ENCODE measurements at regions not wholly inside any gene's neighbourhood (a gene's known extent, or its start where the extent isn't known, plus 50 kb on each side); places are given as distances from the start of the nearest gene placed in this dataset.

DNA sequence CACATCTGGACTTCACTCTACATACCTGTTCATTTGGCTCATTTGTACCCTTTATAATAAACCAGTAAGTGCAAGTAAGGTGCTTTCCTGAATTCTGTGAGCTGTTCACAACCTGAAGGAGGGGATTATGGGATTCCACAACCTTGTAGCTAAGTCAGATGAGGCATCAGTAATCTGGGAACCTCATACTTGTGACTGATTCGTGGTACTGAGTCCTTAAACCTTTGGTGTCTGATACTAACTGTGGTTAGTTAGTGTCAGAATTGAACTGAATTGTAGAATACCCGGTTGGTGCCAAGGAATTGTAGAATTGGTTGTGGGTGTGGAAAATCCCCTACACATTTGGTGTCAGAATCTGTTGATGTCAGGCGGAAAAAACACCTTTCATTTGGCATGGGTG lies 83.4 kb downstream of the TMX1 start:
- no peak for DNase-seq (ENCODE audit: insufficient read length, low spot score)
- TF ChIP-seq, protein P1, sequence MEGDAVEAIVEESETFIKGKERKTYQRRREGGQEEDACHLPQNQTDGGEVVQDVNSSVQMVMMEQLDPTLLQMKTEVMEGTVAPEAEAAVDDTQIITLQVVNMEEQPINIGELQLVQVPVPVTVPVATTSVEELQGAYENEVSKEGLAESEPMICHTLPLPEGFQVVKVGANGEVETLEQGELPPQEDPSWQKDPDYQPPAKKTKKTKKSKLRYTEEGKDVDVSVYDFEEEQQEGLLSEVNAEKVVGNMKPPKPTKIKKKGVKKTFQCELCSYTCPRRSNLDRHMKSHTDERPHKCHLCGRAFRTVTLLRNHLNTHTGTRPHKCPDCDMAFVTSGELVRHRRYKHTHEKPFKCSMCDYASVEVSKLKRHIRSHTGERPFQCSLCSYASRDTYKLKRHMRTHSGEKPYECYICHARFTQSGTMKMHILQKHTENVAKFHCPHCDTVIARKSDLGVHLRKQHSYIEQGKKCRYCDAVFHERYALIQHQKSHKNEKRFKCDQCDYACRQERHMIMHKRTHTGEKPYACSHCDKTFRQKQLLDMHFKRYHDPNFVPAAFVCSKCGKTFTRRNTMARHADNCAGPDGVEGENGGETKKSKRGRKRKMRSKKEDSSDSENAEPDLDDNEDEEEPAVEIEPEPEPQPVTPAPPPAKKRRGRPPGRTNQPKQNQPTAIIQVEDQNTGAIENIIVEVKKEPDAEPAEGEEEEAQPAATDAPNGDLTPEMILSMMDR (IDR thresholded peaks at IDR 0.05; ENCODE audit: insufficient read depth, missing control alignments): no peak
- no peak for FAIRE-seq

GRCh38 chr14:51327376-51327775 lies 87.3 kb downstream of the TMX1 start:
- no peak for DNase-seq (ENCODE audit: insufficient read length, low spot score)
- FAIRE-seq: no peak
- TF ChIP-seq, protein P1 (IDR thresholded peaks at IDR 0.05; ENCODE audit: insufficient read depth, missing control alignments): no peak

DNA sequence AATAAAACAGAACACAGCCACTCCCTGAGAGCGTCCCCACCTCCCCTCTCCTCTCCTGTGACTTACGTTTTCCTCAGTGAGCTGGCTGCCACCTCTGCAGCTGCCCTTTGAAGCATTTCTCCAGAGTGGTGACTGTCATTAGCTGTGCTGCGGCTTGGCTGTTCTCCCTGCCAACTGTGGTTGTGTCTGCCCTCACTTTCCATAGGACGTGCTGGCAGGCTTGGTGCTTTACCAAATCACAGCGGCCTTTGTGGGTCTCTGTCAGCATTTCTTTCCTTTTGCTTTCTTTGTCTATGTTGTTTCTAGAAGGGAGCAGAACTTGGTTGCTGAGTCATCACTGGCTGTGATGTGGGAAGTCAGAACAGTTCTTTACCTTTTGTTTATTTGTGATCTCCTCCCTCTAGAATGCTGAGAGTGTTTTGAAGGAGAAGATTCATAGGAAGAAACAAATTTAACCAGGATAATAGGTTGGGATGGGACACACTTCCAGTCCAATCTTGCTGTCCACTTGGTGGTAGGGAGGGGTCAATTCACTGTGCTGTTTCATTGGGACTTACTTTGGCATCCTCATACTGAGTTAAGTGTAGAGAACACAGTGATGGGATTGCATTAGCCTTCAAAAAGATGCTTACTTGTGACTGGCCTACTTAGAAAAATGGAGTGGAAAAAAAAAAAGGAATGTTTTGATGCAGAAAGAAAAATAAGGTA lies 88.2 kb downstream of the TMX1 start:
- DNase-seq (ENCODE audit: insufficient read length, low spot score): no peak
- no peak for FAIRE-seq

DNA sequence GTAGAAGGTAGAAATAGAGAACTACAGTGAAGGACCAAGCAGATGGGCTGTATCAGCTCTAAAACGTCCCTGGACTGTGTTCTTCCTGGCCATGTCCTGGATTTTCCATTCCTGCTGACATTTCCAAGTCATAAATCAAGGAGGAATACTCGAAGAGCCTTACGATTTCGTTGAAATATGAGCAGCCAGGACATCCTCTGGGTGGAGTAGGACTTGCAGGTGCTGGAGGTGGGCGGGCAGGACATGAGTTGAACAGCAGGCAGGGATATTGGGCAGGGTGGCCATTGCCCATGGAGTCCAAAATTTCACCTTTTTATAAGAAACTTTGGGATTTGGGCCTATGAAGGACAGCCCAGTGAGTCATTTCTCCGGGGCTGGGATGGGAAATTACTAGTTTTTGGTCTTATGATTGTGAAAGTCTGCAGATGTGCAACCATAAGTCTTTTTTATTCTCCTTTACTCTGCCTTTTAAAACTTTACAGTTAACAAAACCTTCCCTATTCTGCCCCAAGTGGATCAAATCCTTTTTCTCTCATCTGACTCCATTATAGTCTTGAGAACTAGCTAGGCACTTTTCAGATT lies 88.8 kb downstream of the TMX1 start:
- FAIRE-seq (no peak), DNase-seq (ENCODE audit: insufficient read length, low spot score) (no peak)
- TF ChIP-seq, protein P1 (IDR thresholded peaks at IDR 0.05; ENCODE audit: insufficient read depth, missing control alignments): no peak

More for the DNA sequence above, 88.2 kb downstream of the TMX1 start:
- TF ChIP-seq, protein P1 (IDR thresholded peaks at IDR 0.05; ENCODE audit: insufficient read depth, missing control alignments): no peak

GRCh38 chr14:51331486-51332367 lies 91.7 kb downstream of the TMX1 start:
- DNase-seq (ENCODE audit: insufficient read length, low spot score): no peak
- TF ChIP-seq, protein P1 (IDR thresholded peaks at IDR 0.05; ENCODE audit: insufficient read depth, missing control alignments): no peak
- no peak for FAIRE-seq

DNA sequence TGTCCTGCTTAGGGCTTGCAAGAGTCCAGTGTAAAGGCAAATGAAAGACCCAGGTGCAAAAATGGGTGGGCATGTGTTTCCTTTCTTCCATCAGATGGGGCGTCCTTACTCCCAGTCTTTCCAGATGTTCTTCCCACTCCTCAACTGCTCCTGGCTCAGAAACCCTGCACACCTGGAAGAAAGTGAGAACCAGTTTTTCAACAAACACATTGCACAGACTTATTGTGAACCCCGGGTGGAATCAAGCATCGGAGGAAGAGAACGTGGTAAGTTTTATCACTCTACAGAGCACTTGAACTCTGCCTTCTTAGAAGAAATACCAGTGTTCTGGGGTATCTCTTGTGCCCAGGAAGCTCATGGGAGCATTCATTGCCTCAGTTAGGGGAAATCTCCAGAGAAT lies 93.3 kb downstream of the TMX1 start:
- DNase-seq (ENCODE audit: insufficient read length, low spot score) (no peak), FAIRE-seq (no peak)
- TF ChIP-seq, protein P1 (IDR thresholded peaks at IDR 0.05; ENCODE audit: insufficient read depth, missing control alignments): no peak

Measured in D721Med (cell line).